ENCODE measurements at regions not wholly inside any gene's neighbourhood (a gene's known extent, or its start where the extent isn't known, plus 50 kb on each side); places are given as distances from the start of the nearest gene placed in this dataset.

- DNase-seq, result no peak
Observed at GRCh38 chr22:47259990-47260389, 497.5 kb downstream of the TBC1D22A start.

- no peak for DNase-seq
Observed at GRCh38 chr22:47259049-47259448, 496.6 kb downstream of the TBC1D22A start.

GRCh38 chr22:47257976-47258375 lies 495.5 kb downstream of the TBC1D22A start:
- no peak for DNase-seq

GRCh38 chr22:47257566-47257965 lies 495.1 kb downstream of the TBC1D22A start:
- no peak for DNase-seq

GRCh38 chr22:47251911-47252310 lies 489.5 kb downstream of the TBC1D22A start:
- DNase-seq, result no peak

- DNase-seq, result no peak
Observed at GRCh38 chr22:47250995-47251765, 488.7 kb downstream of the TBC1D22A start.

- DNase-seq, result no peak
Observed at GRCh38 chr22:47249370-47249928, 487.0 kb downstream of the TBC1D22A start.

- no peak for DNase-seq
Observed at GRCh38 chr22:47248925-47249324, 486.5 kb downstream of the TBC1D22A start.

GRCh38 chr22:47247579-47248240 lies 485.3 kb downstream of the TBC1D22A start:
- no peak for DNase-seq

- DNase-seq, result no peak
Observed at GRCh38 chr22:47245786-47246185, 483.3 kb downstream of the TBC1D22A start.

GRCh38 chr22:47245286-47245685 lies 482.8 kb downstream of the TBC1D22A start:
- DNase-seq, result no peak

- DNase-seq, result no peak
Observed at GRCh38 chr22:47240116-47240515, 477.7 kb downstream of the TBC1D22A start.

GRCh38 chr22:47239474-47239860 lies 477.0 kb downstream of the TBC1D22A start:
- no peak for DNase-seq

- no peak for DNase-seq
Observed at GRCh38 chr22:47238690-47239473, 476.4 kb downstream of the TBC1D22A start.

GRCh38 chr22:47237890-47238480 lies 475.5 kb downstream of the TBC1D22A start:
- DNase-seq, result no peak

GRCh38 chr22:47236718-47237117 lies 474.3 kb downstream of the TBC1D22A start:
- DNase-seq, result no peak

- no peak for DNase-seq
Observed at GRCh38 chr22:47236161-47236560, 473.7 kb downstream of the TBC1D22A start.

GRCh38 chr22:47233316-47234243 lies 471.1 kb downstream of the TBC1D22A start:
- no peak for DNase-seq

- no peak for DNase-seq
Observed at GRCh38 chr22:47232753-47233152, 470.3 kb downstream of the TBC1D22A start.

- no peak for DNase-seq
Observed at GRCh38 chr22:47232197-47232596, 469.7 kb downstream of the TBC1D22A start.

- DNase-seq, result no peak
Observed at GRCh38 chr22:47231759-47232158, 469.3 kb downstream of the TBC1D22A start.

- DNase-seq, result no peak
Observed at GRCh38 chr22:47230741-47231140, 468.3 kb downstream of the TBC1D22A start.
